ENCODE measurements at regions not wholly inside any gene's neighbourhood (a gene's known extent, or its start where the extent isn't known, plus 50 kb on each side); places are given as distances from the start of the nearest gene placed in this dataset.

DNA sequence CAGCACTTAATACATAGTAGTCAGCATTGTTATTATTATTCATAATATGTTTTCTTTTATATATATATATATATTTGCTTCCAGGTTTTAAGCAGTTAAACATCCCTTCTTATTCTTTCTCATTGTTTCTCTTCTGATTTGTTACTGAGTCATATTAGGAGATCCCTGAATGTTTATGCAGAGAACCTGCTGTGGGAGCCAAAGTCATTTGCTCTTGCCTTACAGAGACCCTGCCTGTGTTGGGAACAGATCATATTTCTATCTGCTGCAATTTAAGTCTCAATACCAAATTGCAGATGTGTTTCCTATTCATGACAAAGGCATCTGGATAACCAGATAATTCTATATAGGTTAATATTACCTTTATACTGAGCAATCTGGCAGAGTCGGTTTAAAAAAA, 323.0 kb upstream of the UMPS start:
- TF ChIP-seq CTCF (IDR thresholded peaks at IDR 0.05; ENCODE audit: borderline replicate concordance, control extremely low read depth, extremely low read depth, insufficient read depth, missing control alignments) = no peak
- in situ Hi-C loops (cut with MboI; ENCODE audit: low sequenced_read_pairs, unreplicated experiment) = no loop called here
- DNase-seq (ENCODE audit: low spot score) = no peak

- in situ Hi-C loops (cut with MboI; ENCODE audit: low sequenced_read_pairs, unreplicated experiment) = no loop called here
- DNase-seq (ENCODE audit: low spot score) = no peak
- no peak for TF ChIP-seq CTCF (IDR thresholded peaks at IDR 0.05; ENCODE audit: borderline replicate concordance, control extremely low read depth, extremely low read depth, insufficient read depth, missing control alignments)
These were observed 320.5 kb upstream of the UMPS start for GRCh38 chr3:124409650-124410275.

GRCh38 chr3:124410471-124410870, 319.8 kb upstream of the UMPS start:
- TF ChIP-seq CTCF (IDR thresholded peaks at IDR 0.05; ENCODE audit: borderline replicate concordance, control extremely low read depth, extremely low read depth, insufficient read depth, missing control alignments) = no peak
- in situ Hi-C loops (cut with MboI; ENCODE audit: low sequenced_read_pairs, unreplicated experiment) = no loop called here
- no peak for DNase-seq (ENCODE audit: low spot score)

DNA sequence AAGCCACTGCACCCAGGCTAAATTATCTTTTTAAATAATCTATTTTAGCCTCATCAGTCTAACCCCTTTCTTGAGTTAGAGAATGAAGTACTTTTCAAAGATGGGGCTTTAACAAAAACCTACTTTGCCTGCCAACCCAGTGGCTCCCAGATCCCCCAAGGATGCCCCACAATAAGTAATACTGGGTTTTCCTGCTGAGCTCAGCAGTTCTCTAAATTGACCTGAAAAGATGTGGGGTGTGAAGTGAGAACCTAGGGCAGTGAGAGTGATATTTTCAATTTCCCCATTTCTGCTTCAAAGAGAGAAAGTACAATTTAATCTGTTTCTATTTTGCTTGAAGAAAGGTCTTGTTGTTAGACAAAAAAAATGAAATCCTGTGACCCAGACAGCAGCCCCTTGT, 318.5 kb upstream of the UMPS start:
- no peak for TF ChIP-seq CTCF (IDR thresholded peaks at IDR 0.05; ENCODE audit: borderline replicate concordance, control extremely low read depth, extremely low read depth, insufficient read depth, missing control alignments)
- DNase-seq (ENCODE audit: low spot score) = no peak
- in situ Hi-C loops (cut with MboI; ENCODE audit: low sequenced_read_pairs, unreplicated experiment) = no loop called here

DNA sequence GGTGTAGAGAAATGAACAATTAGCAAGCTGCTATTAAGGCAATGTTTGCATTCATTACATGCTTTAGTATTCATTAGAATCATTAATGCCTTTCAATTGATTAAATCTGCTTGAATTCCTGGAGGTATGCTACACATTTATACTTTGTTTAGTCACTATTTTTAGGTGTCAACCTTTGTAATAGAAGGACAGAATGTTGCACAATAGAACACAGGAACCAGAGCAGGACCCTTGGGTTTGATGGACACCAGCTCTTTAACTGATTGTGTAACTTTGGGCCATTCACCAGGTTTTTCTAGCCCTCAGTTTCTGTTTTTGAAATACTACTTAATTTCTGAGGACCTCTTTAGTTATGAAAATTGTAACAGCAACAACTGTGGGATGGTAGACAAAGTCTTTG, 317.6 kb upstream of the UMPS start:
- in situ Hi-C loops (cut with MboI; ENCODE audit: low sequenced_read_pairs, unreplicated experiment) = no loop called here
- TF ChIP-seq CTCF (IDR thresholded peaks at IDR 0.05; ENCODE audit: borderline replicate concordance, control extremely low read depth, extremely low read depth, insufficient read depth, missing control alignments) = no peak
- no peak for DNase-seq (ENCODE audit: low spot score)

DNA sequence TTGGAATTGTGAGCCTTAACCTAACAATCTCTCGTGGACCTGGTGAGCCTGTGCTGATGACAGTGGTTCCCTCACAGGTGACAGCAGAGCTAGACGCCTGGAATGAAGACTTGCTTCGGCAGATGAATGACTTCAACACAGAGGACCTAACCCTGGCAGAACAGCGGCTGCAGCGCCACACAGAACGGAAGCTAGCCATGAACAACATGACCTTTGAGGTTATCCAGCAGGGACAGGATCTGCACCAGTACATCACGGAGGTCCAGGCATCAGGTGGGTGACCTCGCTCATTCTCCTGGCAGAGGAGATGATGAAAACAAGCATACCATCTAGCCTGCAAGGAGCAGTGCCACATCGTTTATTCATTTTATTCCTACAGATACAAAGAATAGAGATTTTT, 316.9 kb upstream of the UMPS start:
- in situ Hi-C loops (cut with MboI; ENCODE audit: low sequenced_read_pairs, unreplicated experiment) = no loop called here
- no peak for TF ChIP-seq CTCF (IDR thresholded peaks at IDR 0.05; ENCODE audit: borderline replicate concordance, control extremely low read depth, extremely low read depth, insufficient read depth, missing control alignments)

More for the DNA sequence above, 316.9 kb upstream of the UMPS start:
- DNase-seq (ENCODE audit: low spot score) = no peak

Data from GM13976 (cell line).